WI38 (cell line): ENCODE measurements at regions not wholly inside any gene's neighbourhood (a gene's known extent, or its start where the extent isn't known, plus 50 kb on each side); places are given as distances from the start of the nearest gene placed in this dataset.

Experiments
- H3K4me3 ChIP-seq: 2 replicates; pipeline ENCODE4 v1.5.1; 2011; ENCODE audit warnings: low read depth, mild to moderate bottlenecking, control low read depth, low read length
- CTCF ChIP-seq: IDR thresholded peaks from 2 replicates; pipeline ENCODE4 v1.5.1; 2012; ENCODE audit warnings: low read depth, mild to moderate bottlenecking, control low read depth, low read length

- TF ChIP-seq CTCF = no peak
- no peak overlapping the region for H3K4me3 ChIP-seq
Observed at GRCh38 chr5:99122976-99123375, 194.2 kb upstream of the CHD1 start.

- TF ChIP-seq CTCF = no peak
- H3K4me3 ChIP-seq = no peak overlapping the region
Observed at GRCh38 chr5:99119326-99119725, 190.5 kb upstream of the CHD1 start.

- H3K4me3 ChIP-seq = no peak overlapping the region
- no peak for TF ChIP-seq CTCF
Observed at GRCh38 chr5:99116526-99116925, 187.7 kb upstream of the CHD1 start.

DNA sequence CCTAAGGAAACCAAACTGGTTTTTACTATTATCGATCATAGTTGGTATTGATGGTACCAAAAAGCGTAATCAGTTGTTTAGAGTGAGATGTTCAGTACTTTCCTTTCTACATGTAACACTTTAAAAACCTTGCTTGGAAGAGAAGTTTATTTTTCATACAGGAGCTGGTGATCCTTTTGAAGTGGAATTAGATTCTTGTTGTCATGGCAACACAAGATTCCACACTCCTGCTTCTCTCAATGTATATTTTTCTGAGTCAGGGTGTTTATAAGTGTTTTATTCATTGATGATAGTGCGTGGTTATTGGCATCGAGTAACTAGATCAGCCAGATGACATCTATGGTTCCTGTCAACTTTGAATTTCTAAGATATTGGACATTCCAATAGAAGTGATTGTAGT is 181.1 kb upstream of the CHD1 start:
- TF ChIP-seq CTCF = no peak
- H3K4me3 ChIP-seq = no peak overlapping the region

GRCh38 chr5:99105216-99105615 is 176.4 kb upstream of the CHD1 start:
- no peak overlapping the region for H3K4me3 ChIP-seq
- TF ChIP-seq CTCF = no peak

DNA sequence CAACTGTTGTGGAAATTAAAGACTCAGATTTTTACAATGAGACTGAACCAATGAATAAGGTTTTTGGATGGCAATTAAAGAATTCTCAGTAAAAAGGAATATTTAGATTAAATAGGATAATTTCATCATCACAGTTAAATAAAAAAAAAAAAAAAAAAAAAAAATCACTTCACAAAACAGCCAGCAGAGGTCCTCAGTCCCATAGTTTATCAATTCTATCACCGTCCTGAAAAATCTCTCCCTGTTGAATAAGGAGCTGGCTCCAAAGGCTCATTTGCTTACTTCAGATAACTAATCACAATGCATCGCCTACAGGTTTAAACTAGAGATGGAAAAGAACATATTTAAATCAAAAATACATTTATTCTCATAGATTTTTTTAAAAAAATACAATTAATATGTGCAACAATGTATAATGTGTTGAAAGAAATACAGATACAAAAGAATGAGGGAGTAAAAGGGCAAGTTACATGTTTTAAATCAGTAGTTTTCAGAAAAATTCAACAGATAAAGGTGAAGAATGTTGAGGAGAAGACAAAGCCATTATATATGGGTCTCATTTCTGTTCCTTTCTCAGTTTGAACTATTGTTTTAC is 175.8 kb upstream of the CHD1 start:
- TF ChIP-seq CTCF = peak; percentile 26; the same call in 1 of the 2 replicates
- H3K4me3 ChIP-seq = no peak overlapping the region

GRCh38 chr5:99102073-99102697 is 173.4 kb upstream of the CHD1 start:
- TF ChIP-seq CTCF = no peak
- H3K4me3 ChIP-seq = no peak overlapping the region
